HEK293 (cell line): ENCODE measurements at regions not wholly inside any gene's neighbourhood (a gene's known extent, or its start where the extent isn't known, plus 50 kb on each side); places are given as distances from the start of the nearest gene placed in this dataset.

Source experiments
- CTCF ChIA-PET: fragments of 350-600 bp; formaldehyde crosslinking; extraction: SDS; loops from one replicate; lab custom pipeline; 2021; ENCODE audit warnings: antibody characterized with exemption; lab: Yijun Ruan, JAX
- POLR2A ChIA-PET: fragments of 300-600 bp; formaldehyde crosslinking; extraction: SDS; loops from one replicate; lab custom pipeline; 2020; ENCODE audit warnings: antibody characterized with exemption, inconsistent platforms; lab: Yijun Ruan, JAX
- H3K27ac ChIP-seq: fragments of 200-500 bp; sonication (Bioruptor generic); 2 replicates; pipeline ENCODE4 v1.5.1; 2014; ENCODE audit warnings: low read depth, low read length, control low read depth, inconsistent platforms; ENCODE audit errors: extremely low read depth
- H3K36me3 ChIP-seq, 2 experiments: fragments of 200-500 bp in 1 of 2; sonication (Bioruptor generic) in 1 of 2; 1 replicate in 1 of 2; 2 replicates in 1 of 2; pipeline ENCODE4 v1.5.1; 2014 to 2017; ENCODE audit warnings: inconsistent platforms in 2 of 2, low read length in 2 of 2; ENCODE audit not compliant: control insufficient read depth in 2 of 2, insufficient read depth in 1 of 2
- H3K4me1 ChIP-seq: fragments of 200-500 bp; sonication (Bioruptor generic); 2 replicates; pipeline ENCODE4 v1.5.1; 2014; ENCODE audit warnings: mild to moderate bottlenecking, low read length, inconsistent platforms; ENCODE audit not compliant: control insufficient read depth, insufficient read depth
- H3K4me3 ChIP-seq: 2 replicates; pipeline ENCODE4 v1.5.1; 2011; ENCODE audit warnings: low read depth, mild to moderate bottlenecking, control low read depth, low read length, moderate library complexity
- H3K9me3 ChIP-seq: fragments of 200-500 bp; sonication (Bioruptor generic); 2 replicates; pipeline ENCODE4 v1.5.1; 2014; ENCODE audit warnings: low read depth, low read length, inconsistent platforms; ENCODE audit not compliant: control insufficient read depth, insufficient read depth
- GLIS1 ChIP-seq: fragments of 450-650 bp; formaldehyde crosslinking; IDR thresholded peaks from 2 replicates; pipeline ENCODE4 v1.5.1; 2016; ENCODE audit warnings: missing biosample characterization, missing genetic modification characterization
- HOXA7 ChIP-seq: sonication (generic); formaldehyde crosslinking; IDR thresholded peaks from 2 replicates; pipeline ENCODE4 v1.8.1; 2022; ENCODE audit warnings: missing genetic modification reagents, borderline replicate concordance
- KLF9 ChIP-seq: fragments of 450-650 bp; formaldehyde crosslinking; IDR thresholded peaks from 2 replicates; pipeline ENCODE4 v1.5.1; 2016; ENCODE audit warnings: missing biosample characterization, missing genetic modification characterization, low read depth
- MEIS1 ChIP-seq: sonication (generic); formaldehyde crosslinking; IDR thresholded peaks from 2 replicates; pipeline ENCODE4 v1.8.1; 2022; ENCODE audit warnings: missing genetic modification reagents, mild to moderate bottlenecking, borderline replicate concordance
- OSR2 ChIP-seq: fragments of 450-650 bp; formaldehyde crosslinking; IDR thresholded peaks from 2 replicates; pipeline ENCODE4 v1.5.1; 2016; ENCODE audit warnings: missing biosample characterization, missing genetic modification characterization
- SP2 ChIP-seq: fragments of 450-650 bp; formaldehyde crosslinking; IDR thresholded peaks from 2 replicates; pipeline ENCODE4 v1.5.1; 2016; ENCODE audit warnings: missing biosample characterization, missing genetic modification characterization
- ZBTB21 ChIP-seq: fragments of 450-650 bp; formaldehyde crosslinking; IDR thresholded peaks from 2 replicates; pipeline ENCODE4 v1.5.1; 2017; ENCODE audit warnings: missing biosample characterization, missing genetic modification characterization
- ZNF37A ChIP-seq: fragments of 450-650 bp; IDR thresholded peaks from 2 replicates; pipeline ENCODE4 v1.5.1; 2018; ENCODE audit warnings: missing biosample characterization, missing genetic modification characterization
- ZNF416 ChIP-seq: fragments of 450-650 bp; formaldehyde crosslinking; IDR thresholded peaks from 2 replicates; pipeline ENCODE4 v1.5.1; 2016; ENCODE audit warnings: missing biosample characterization, missing genetic modification characterization
- ZNF560 ChIP-seq: fragments of 450-650 bp; formaldehyde crosslinking; IDR thresholded peaks from 2 replicates; pipeline ENCODE4 v1.5.1; 2017; ENCODE audit warnings: missing biosample characterization, missing genetic modification characterization, borderline replicate concordance
- ZNF571 ChIP-seq: fragments of 450-650 bp; formaldehyde crosslinking; IDR thresholded peaks from 2 replicates; pipeline ENCODE4 v1.5.0; 2017; ENCODE audit warnings: missing biosample characterization, missing genetic modification characterization
- ZNF660 ChIP-seq: fragments of 450-650 bp; IDR thresholded peaks from 2 replicates; pipeline ENCODE4 v1.5.1; 2018; ENCODE audit warnings: missing biosample characterization, mild to moderate bottlenecking, missing genetic modification characterization
- TF ChIP-seq, protein P1 (sequence below): fragments of 450-650 bp; formaldehyde crosslinking; IDR thresholded peaks from 2 replicates; pipeline ENCODE4 v1.5.1; 2016; ENCODE audit warnings: missing biosample characterization, missing genetic modification characterization
- TF ChIP-seq, protein P2 (sequence below): fragments of 450-650 bp; formaldehyde crosslinking; IDR thresholded peaks from 2 replicates; pipeline ENCODE4 v1.5.1; 2016; ENCODE audit warnings: missing biosample characterization, missing genetic modification characterization
- TF ChIP-seq, protein P3 (sequence below): fragments of 450-650 bp; formaldehyde crosslinking; conservative IDR thresholded peaks from 2 replicates; pipeline ENCODE4 v1.5.1; 2016; ENCODE audit warnings: low read depth, missing biosample characterization, missing genetic modification characterization
- TF ChIP-seq, protein P4 (sequence below): fragments of 450-650 bp; formaldehyde crosslinking; optimal IDR thresholded peaks from 2 replicates; pipeline ENCODE3; 2016; ENCODE audit warnings: missing biosample characterization, mild to moderate bottlenecking, missing genetic modification characterization
- TF ChIP-seq, protein P5 (sequence below): fragments of 450-650 bp; formaldehyde crosslinking; IDR thresholded peaks from 2 replicates; pipeline ENCODE4 v1.5.1; 2016; ENCODE audit warnings: missing biosample characterization, missing genetic modification characterization
- TF ChIP-seq, protein P6 (sequence below): fragments of 450-650 bp; formaldehyde crosslinking; IDR thresholded peaks from 2 replicates; pipeline ENCODE4 v1.5.1; 2017; ENCODE audit warnings: missing biosample characterization, missing genetic modification characterization

DNA sequence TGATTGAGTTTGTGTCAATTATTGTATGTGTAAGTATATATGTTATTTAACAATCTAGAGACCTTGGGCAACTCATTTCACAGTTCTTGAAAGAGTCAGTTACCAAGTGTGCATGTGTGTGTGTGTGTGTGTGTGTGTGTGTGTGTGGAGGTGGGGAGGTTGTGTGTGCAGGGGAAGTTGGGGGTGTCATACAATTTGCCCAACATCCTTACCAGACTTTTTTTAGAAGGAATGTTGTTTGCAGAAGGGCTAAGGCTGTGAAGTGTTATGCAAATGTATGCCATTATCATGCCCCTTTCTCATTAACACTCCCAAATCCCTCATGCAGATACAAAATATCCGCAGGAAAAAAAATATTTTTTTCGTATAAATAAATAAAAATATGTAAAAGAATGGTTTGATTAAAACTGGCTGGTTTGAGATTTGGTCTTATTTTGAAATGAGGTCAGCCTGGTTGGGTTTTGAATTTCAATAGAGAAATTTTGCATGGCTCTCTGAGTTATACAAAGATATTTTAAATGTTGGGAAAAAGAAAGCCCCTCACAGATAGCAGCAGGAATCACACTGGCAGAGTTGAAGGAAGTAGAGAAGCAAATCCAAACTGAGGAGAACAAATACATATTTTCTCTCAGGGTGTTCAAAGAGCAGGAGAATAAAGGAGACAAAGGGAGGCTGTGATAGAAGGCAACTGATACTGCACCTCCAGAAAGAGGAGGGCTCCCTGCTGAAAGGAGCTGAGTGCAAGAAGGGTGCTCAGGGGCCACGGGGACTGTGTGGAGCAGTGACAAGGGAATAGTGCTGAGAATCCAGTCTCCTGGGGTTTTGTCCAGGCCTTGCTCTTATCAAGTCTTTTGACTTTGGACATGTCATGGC is 1365.5 kb upstream of the CELF4 start:
- H3K9me3 ChIP-seq, result no peaks in the 10 kb centered on the region
- H3K4me3 ChIP-seq, result no peak overlapping the region
- H3K27ac ChIP-seq, result no peak overlapping the region
- H3K36me3 ChIP-seq, result no peaks in the 10 kb centered on the region
- POLR2A ChIA-PET, result no interaction called here
- CTCF ChIA-PET, result no interaction called here
- TF ChIP-seq ZBTB21 (tag by site-specific recombination) (no peak), KLF9 (tag by site-specific recombination) (no peak), HOXA7 (CRISPR knock-in tag) (no peak), ZNF660 (tag by site-specific recombination) (no peak)
- TF ChIP-seq, protein P1, sequence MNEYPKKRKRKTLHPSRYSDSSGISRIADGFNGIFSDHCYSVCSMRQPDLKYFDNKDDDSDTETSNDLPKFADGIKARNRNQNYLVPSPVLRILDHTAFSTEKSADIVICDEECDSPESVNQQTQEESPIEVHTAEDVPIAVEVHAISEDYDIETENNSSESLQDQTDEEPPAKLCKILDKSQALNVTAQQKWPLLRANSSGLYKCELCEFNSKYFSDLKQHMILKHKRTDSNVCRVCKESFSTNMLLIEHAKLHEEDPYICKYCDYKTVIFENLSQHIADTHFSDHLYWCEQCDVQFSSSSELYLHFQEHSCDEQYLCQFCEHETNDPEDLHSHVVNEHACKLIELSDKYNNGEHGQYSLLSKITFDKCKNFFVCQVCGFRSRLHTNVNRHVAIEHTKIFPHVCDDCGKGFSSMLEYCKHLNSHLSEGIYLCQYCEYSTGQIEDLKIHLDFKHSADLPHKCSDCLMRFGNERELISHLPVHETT (tag by site-specific recombination), result no peak
- TF ChIP-seq, protein P2, sequence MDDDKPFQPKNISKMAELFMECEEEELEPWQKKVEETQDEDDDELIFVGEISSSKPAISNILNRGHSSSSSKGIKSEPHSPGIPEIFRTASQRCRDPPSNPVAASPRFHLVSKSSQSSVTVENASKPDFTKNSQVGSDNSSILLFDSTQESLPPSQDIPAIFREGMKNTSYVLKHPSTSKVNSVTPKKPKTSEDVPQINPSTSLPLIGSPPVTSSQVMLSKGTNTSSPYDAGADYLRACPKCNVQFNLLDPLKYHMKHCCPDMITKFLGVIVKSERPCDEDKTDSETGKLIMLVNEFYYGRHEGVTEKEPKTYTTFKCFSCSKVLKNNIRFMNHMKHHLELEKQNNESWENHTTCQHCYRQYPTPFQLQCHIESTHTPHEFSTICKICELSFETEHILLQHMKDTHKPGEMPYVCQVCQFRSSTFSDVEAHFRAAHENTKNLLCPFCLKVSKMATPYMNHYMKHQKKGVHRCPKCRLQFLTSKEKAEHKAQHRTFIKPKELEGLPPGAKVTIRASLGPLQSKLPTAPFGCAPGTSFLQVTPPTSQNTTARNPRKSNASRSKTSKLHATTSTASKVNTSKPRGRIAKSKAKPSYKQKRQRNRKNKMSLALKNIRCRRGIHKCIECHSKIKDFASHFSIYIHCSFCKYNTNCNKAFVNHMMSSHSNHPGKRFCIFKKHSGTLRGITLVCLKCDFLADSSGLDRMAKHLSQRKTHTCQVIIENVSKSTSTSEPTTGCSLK (tag by site-specific recombination), result no peak
- no peaks in the 10 kb centered on the region for H3K4me1 ChIP-seq

DNA sequence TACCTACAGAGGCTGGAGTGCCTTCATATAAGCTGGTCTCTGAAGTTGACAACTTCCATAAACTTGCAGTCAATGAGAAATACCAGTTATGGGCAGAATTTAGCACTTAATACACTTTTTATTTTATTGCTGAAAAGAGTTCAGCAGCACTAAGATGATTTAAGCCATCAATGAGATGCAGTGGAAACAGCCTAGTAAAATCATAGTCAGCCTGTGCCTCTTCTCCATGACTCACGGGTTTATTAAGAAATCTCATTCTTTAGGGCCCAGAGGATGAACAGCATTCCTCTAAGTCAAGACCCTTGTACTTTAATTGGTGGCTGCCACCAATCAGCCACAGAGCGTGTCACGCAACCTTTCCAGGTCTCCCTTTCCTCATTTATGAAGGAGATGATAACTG is 1357.9 kb upstream of the CELF4 start:
- Histone ChIP-seq H3K4me1 (no peaks in the 10 kb centered on the region), H3K36me3 (no peaks in the 10 kb centered on the region), H3K27ac (no peak overlapping the region), H3K9me3 (no peaks in the 10 kb centered on the region), H3K4me3 (no peak overlapping the region)
- ChIA-PET POLR2A (no interaction called here), CTCF (no interaction called here)
- TF ChIP-seq ZNF560, result no peak
- TF ChIP-seq GLIS1 (tag by site-specific recombination), result no peak
- TF ChIP-seq, protein P3, sequence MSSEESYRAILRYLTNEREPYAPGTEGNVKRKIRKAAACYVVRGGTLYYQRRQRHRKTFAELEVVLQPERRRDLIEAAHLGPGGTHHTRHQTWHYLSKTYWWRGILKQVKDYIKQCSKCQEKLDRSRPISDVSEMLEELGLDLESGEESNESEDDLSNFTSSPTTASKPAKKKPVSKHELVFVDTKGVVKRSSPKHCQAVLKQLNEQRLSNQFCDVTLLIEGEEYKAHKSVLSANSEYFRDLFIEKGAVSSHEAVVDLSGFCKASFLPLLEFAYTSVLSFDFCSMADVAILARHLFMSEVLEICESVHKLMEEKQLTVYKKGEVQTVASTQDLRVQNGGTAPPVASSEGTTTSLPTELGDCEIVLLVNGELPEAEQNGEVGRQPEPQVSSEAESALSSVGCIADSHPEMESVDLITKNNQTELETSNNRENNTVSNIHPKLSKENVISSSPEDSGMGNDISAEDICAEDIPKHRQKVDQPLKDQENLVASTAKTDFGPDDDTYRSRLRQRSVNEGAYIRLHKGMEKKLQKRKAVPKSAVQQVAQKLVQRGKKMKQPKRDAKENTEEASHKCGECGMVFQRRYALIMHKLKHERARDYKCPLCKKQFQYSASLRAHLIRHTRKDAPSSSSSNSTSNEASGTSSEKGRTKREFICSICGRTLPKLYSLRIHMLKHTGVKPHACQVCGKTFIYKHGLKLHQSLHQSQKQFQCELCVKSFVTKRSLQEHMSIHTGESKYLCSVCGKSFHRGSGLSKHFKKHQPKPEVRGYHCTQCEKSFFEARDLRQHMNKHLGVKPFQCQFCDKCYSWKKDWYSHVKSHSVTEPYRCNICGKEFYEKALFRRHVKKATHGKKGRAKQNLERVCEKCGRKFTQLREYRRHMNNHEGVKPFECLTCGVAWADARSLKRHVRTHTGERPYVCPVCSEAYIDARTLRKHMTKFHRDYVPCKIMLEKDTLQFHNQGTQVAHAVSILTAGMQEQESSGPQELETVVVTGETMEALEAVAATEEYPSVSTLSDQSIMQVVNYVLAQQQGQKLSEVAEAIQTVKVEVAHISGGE (tag by site-specific recombination), result no peak
- no peak for TF ChIP-seq OSR2 (tag by site-specific recombination)
- TF ChIP-seq, protein P4, sequence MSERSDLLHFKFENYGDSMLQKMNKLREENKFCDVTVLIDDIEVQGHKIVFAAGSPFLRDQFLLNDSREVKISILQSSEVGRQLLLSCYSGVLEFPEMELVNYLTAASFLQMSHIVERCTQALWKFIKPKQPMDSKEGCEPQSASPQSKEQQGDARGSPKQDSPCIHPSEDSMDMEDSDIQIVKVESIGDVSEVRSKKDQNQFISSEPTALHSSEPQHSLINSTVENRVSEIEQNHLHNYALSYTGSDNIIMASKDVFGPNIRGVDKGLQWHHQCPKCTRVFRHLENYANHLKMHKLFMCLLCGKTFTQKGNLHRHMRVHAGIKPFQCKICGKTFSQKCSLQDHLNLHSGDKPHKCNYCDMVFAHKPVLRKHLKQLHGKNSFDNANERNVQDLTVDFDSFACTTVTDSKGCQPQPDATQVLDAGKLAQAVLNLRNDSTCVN (tag by site-specific recombination), result no peak
- TF ChIP-seq, protein P2 (tag by site-specific recombination), result no peak
- no peak for TF ChIP-seq ZNF37A
- no peak for TF ChIP-seq ZNF571 (tag by site-specific recombination)
- TF ChIP-seq SP2 (tag by site-specific recombination), result no peak
- TF ChIP-seq ZNF416 (tag by site-specific recombination), result no peak
- TF ChIP-seq, protein P5, sequence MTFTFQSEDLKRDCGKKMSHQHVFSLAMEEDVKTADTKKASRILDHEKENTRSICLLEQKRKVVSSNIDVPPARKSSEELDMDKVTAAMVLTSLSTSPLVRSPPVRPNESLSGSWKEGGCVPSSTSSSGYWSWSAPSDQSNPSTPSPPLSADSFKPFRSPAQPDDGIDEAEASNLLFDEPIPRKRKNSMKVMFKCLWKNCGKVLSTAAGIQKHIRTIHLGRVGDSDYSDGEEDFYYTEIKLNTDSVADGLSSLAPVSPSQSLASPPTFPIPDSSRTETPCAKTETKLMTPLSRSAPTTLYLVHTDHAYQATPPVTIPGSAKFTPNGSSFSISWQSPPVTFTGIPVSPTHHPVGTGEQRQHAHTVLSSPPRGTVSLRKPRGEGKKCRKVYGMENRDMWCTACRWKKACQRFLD (tag by site-specific recombination), result no peak
- TF ChIP-seq, protein P6, sequence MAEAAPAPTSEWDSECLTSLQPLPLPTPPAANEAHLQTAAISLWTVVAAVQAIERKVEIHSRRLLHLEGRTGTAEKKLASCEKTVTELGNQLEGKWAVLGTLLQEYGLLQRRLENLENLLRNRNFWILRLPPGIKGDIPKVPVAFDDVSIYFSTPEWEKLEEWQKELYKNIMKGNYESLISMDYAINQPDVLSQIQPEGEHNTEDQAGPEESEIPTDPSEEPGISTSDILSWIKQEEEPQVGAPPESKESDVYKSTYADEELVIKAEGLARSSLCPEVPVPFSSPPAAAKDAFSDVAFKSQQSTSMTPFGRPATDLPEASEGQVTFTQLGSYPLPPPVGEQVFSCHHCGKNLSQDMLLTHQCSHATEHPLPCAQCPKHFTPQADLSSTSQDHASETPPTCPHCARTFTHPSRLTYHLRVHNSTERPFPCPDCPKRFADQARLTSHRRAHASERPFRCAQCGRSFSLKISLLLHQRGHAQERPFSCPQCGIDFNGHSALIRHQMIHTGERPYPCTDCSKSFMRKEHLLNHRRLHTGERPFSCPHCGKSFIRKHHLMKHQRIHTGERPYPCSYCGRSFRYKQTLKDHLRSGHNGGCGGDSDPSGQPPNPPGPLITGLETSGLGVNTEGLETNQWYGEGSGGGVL (tag by site-specific recombination), result no peak
- TF ChIP-seq MEIS1 (CRISPR knock-in tag), result no peak
